Activated naive CD8-positive, alpha-beta T cell treated with anti-CD3 and anti-CD28 coated beads, Interleukin-2, amount 50 U/mL, for 24 hours (primary cell): ENCODE measurements at regions not wholly inside any gene's neighbourhood (a gene's known extent, or its start where the extent isn't known, plus 50 kb on each side); places are given as distances from the start of the nearest gene placed in this dataset.
"Not testable (repeated sequence)": the region's sequence is repeated elsewhere in the genome, so short reads cannot be mapped to it uniquely, and the experiment has no call there.

Experiments
- ATAC-seq: fragments of 150-1000 bp; cut with Tn5 transposase; one replicate; pipeline ENCODE4 v1.10.0; 2021
- DNase-seq: peaks from one replicate; pipeline ENCODE4 v3.0.0; 2021
- H3K27ac Mint-ChIP-seq: one replicate; pipeline ENCODE4 v1.8.0; 2021; ENCODE audit warnings: mild to moderate bottlenecking, mixed read lengths
- H3K27me3 Mint-ChIP-seq: one replicate; pipeline ENCODE4 v1.8.0; 2021; ENCODE audit warnings: mixed read lengths
- H3K36me3 Mint-ChIP-seq: one replicate; pipeline ENCODE4 v1.8.0; 2021; ENCODE audit warnings: low read depth, mixed read lengths
- H3K4me1 Mint-ChIP-seq: one replicate; pipeline ENCODE4 v1.8.0; 2021; ENCODE audit warnings: mixed read lengths
- H3K4me3 Mint-ChIP-seq: one replicate; pipeline ENCODE4 v1.8.0; 2021; ENCODE audit warnings: mild to moderate bottlenecking, moderate library complexity, mixed read lengths
- H3K9me3 Mint-ChIP-seq: one replicate; pipeline ENCODE4 v1.8.0; 2021; ENCODE audit warnings: mixed read lengths

GRCh38 chr16:48958681-48959080, 323.0 kb downstream of the CBLN1 start:
- Mint-ChIP-seq H3K4me1 (no peaks in the 10 kb centered on the region), H3K9me3 (no peaks in the 10 kb centered on the region), H3K27ac (no peak overlapping the region), H3K36me3 (no peaks in the 10 kb centered on the region), H3K27me3 (no peaks in the 10 kb centered on the region), H3K4me3 (no peak overlapping the region)
- no peak for DNase-seq
- ATAC-seq, result no peak

GRCh38 chr16:48956620-48957019, 325.0 kb downstream of the CBLN1 start:
- H3K27me3 Mint-ChIP-seq, result no peaks in the 10 kb centered on the region
- no peak for ATAC-seq
- no peaks in the 10 kb centered on the region for H3K9me3 Mint-ChIP-seq
- H3K36me3 Mint-ChIP-seq, result no peaks in the 10 kb centered on the region
- H3K27ac Mint-ChIP-seq, result no peak overlapping the region
- no peak for DNase-seq
- H3K4me1 Mint-ChIP-seq, result no peaks in the 10 kb centered on the region
- no peak overlapping the region for H3K4me3 Mint-ChIP-seq

GRCh38 chr16:48955837-48956236, 325.8 kb downstream of the CBLN1 start:
- Mint-ChIP-seq H3K9me3 (no peaks in the 10 kb centered on the region), H3K4me1 (no peaks in the 10 kb centered on the region), H3K27me3 (no peaks in the 10 kb centered on the region), H3K4me3 (no peak overlapping the region), H3K27ac (no peak overlapping the region), H3K36me3 (no peaks in the 10 kb centered on the region)
- DNase-seq (no peak), ATAC-seq (no peak)

- not testable (repeated sequence) for H3K27ac Mint-ChIP-seq, H3K9me3 Mint-ChIP-seq, H3K4me3 Mint-ChIP-seq, H3K4me1 Mint-ChIP-seq, DNase-seq, H3K27me3 Mint-ChIP-seq, ATAC-seq, H3K36me3 Mint-ChIP-seq
Observed at GRCh38 chr16:48951621-48952125, 330.0 kb downstream of the CBLN1 start.

GRCh38 chr16:48950184-48950583, 331.5 kb downstream of the CBLN1 start:
- Mint-ChIP-seq H3K36me3 (no peaks in the 10 kb centered on the region), H3K9me3 (peaks cover 3% of the 10 kb centered on the region)
- no peak for ATAC-seq

GRCh38 chr16:48949636-48950035, 332.0 kb downstream of the CBLN1 start:
- DNase-seq (no peak), ATAC-seq (no peak)
- Mint-ChIP-seq H3K36me3 (no peaks in the 10 kb centered on the region), H3K27me3 (no peaks in the 10 kb centered on the region), H3K4me3 (no peak overlapping the region), H3K4me1 (no peaks in the 10 kb centered on the region), H3K27ac (no peak overlapping the region), H3K9me3 (peaks cover 3% of the 10 kb centered on the region)

More at GRCh38 chr16:48950184-48950583, 331.5 kb downstream of the CBLN1 start:
- no peaks in the 10 kb centered on the region for H3K27me3 Mint-ChIP-seq
- no peak overlapping the region for H3K27ac Mint-ChIP-seq
- DNase-seq, result no peak
- H3K4me3 Mint-ChIP-seq, result no peak overlapping the region
- no peaks in the 10 kb centered on the region for H3K4me1 Mint-ChIP-seq

GRCh38 chr16:48948911-48949310, 332.7 kb downstream of the CBLN1 start:
- H3K4me3 Mint-ChIP-seq, result no peak overlapping the region
- H3K36me3 Mint-ChIP-seq, result no peaks in the 10 kb centered on the region
- H3K27ac Mint-ChIP-seq, result no peak overlapping the region
- ATAC-seq, result no peak
- H3K27me3 Mint-ChIP-seq, result no peaks in the 10 kb centered on the region
- H3K9me3 Mint-ChIP-seq, result peaks cover 3% of the 10 kb centered on the region
- H3K4me1 Mint-ChIP-seq, result no peaks in the 10 kb centered on the region
- no peak for DNase-seq

- ATAC-seq, result no peak
- H3K4me3 Mint-ChIP-seq, result no peak overlapping the region
- no peaks in the 10 kb centered on the region for H3K36me3 Mint-ChIP-seq
- peaks cover 3% of the 10 kb centered on the region for H3K9me3 Mint-ChIP-seq
- H3K27me3 Mint-ChIP-seq, result no peaks in the 10 kb centered on the region
- no peak for DNase-seq
- H3K27ac Mint-ChIP-seq, result no peak overlapping the region
- no peaks in the 10 kb centered on the region for H3K4me1 Mint-ChIP-seq
Observed at GRCh38 chr16:48947371-48947713, 334.3 kb downstream of the CBLN1 start.

GRCh38 chr16:48946686-48947370, 334.8 kb downstream of the CBLN1 start:
- no peak overlapping the region for H3K27ac Mint-ChIP-seq
- no peaks in the 10 kb centered on the region for H3K4me1 Mint-ChIP-seq
- H3K36me3 Mint-ChIP-seq, result no peaks in the 10 kb centered on the region
- ATAC-seq (no peak), DNase-seq (no peak)
- no peaks in the 10 kb centered on the region for H3K27me3 Mint-ChIP-seq
- H3K4me3 Mint-ChIP-seq, result no peak overlapping the region
- H3K9me3 Mint-ChIP-seq, result peaks cover 3% of the 10 kb centered on the region

- Mint-ChIP-seq H3K9me3 (no peaks in the 10 kb centered on the region), H3K27ac (no peak overlapping the region), H3K27me3 (no peaks in the 10 kb centered on the region), H3K36me3 (no peaks in the 10 kb centered on the region), H3K4me3 (no peak overlapping the region), H3K4me1 (no peaks in the 10 kb centered on the region)
- ATAC-seq (no peak), DNase-seq (no peak)
Observed at GRCh38 chr16:48942996-48943395, 333.0 kb upstream of the N4BP1 start.

GRCh38 chr16:48936811-48937210, 326.8 kb upstream of the N4BP1 start:
- Mint-ChIP-seq H3K4me3 (no peak overlapping the region), H3K4me1 (no peaks in the 10 kb centered on the region), H3K36me3 (no peaks in the 10 kb centered on the region), H3K27me3 (no peaks in the 10 kb centered on the region), H3K27ac (no peak overlapping the region), H3K9me3 (no peaks in the 10 kb centered on the region)
- DNase-seq (no peak), ATAC-seq (no peak)

GRCh38 chr16:48932216-48932855, 322.4 kb upstream of the N4BP1 start:
- Mint-ChIP-seq H3K36me3 (no peaks in the 10 kb centered on the region), H3K27me3 (no peaks in the 10 kb centered on the region), H3K27ac (no peak overlapping the region), H3K4me1 (no peaks in the 10 kb centered on the region), H3K4me3 (no peak overlapping the region), H3K9me3 (no peaks in the 10 kb centered on the region)
- ATAC-seq (no peak), DNase-seq (no peak)

GRCh38 chr16:48930951-48931553, 321.1 kb upstream of the N4BP1 start:
- no peak for DNase-seq
- H3K36me3 Mint-ChIP-seq, result no peaks in the 10 kb centered on the region
- H3K27me3 Mint-ChIP-seq, result no peaks in the 10 kb centered on the region
- H3K4me3 Mint-ChIP-seq, result no peak overlapping the region
- ATAC-seq, result no peak
- no peaks in the 10 kb centered on the region for H3K4me1 Mint-ChIP-seq
- peaks cover 8% of the 10 kb centered on the region for H3K9me3 Mint-ChIP-seq
- no peak overlapping the region for H3K27ac Mint-ChIP-seq

- H3K36me3 Mint-ChIP-seq, result no peaks in the 10 kb centered on the region
- no peaks in the 10 kb centered on the region for H3K27me3 Mint-ChIP-seq
- no peak for DNase-seq
- no peak for ATAC-seq
- H3K9me3 Mint-ChIP-seq, result peaks cover 16% of the 10 kb centered on the region
- H3K4me3 Mint-ChIP-seq, result no peak overlapping the region
- no peak overlapping the region for H3K27ac Mint-ChIP-seq
- no peaks in the 10 kb centered on the region for H3K4me1 Mint-ChIP-seq
Observed at GRCh38 chr16:48919791-48920190, 309.8 kb upstream of the N4BP1 start.

GRCh38 chr16:48918520-48919258, 308.7 kb upstream of the N4BP1 start:
- no peak for ATAC-seq
- H3K4me3 Mint-ChIP-seq, result no peak overlapping the region
- H3K36me3 Mint-ChIP-seq, result no peaks in the 10 kb centered on the region
- no peaks in the 10 kb centered on the region for H3K27me3 Mint-ChIP-seq
- H3K4me1 Mint-ChIP-seq, result no peaks in the 10 kb centered on the region
- H3K27ac Mint-ChIP-seq, result no peak overlapping the region
- DNase-seq, result no peak
- H3K9me3 Mint-ChIP-seq, result peaks cover 16% of the 10 kb centered on the region
